Endothelial cell of umbilical vein (primary cell): ENCODE measurements at regions not wholly inside any gene's neighbourhood (a gene's known extent, or its start where the extent isn't known, plus 50 kb on each side); places are given as distances from the start of the nearest gene placed in this dataset.

Source experiments
- BruUV-seq: library from RNA; stranded (reverse); fragments of 400-500 nt; replicated peaks from 2 replicates; lab custom pipeline; 2021; lab: Mats Ljungman, UMichigan
- CTCF ChIA-PET: fragments of 300-600, 350-600 bp; sonication (Branson Sonifier 250); formaldehyde crosslinking; loops from one replicate; lab custom pipeline; 2021; ENCODE audit warnings: antibody characterized with exemption, inconsistent platforms; lab: Charles Lee
- POLR2A ChIA-PET: fragments of 300-600, 350-600 bp; sonication (Branson Sonifier 250); formaldehyde crosslinking; loops from one replicate; lab custom pipeline; 2021; ENCODE audit warnings: antibody characterized with exemption, inconsistent platforms; lab: Charles Lee
- DNase-seq: peaks from one replicate; pipeline ENCODE4 v3.0.0-alpha.2; 2011; ENCODE audit warnings: low read depth, low spot score
- FAIRE-seq: peaks from 2 replicates; lab custom pipeline; 2011; peaks lifted over from hg19 to GRCh38; lab: Jason Lieb, UNC
- H2AFZ ChIP-seq: 2 replicates; pipeline ENCODE4 v1.6.0; 2012; ENCODE audit warnings: low read depth, low read length, control low read depth, inconsistent platforms
- H3K27ac ChIP-seq: 2 replicates; pipeline ENCODE4 v1.5.1; 2011; ENCODE audit warnings: low read depth, mild to moderate bottlenecking, control low read depth, low read length, moderate library complexity; ENCODE audit not compliant: insufficient read depth
- H3K27me3 ChIP-seq, 2 experiments: 2 replicates each; pipeline versions ENCODE4 v1.6.0 to v1.6.1; 2011; ENCODE audit warnings: low read length in 2 of 2, mixed read lengths in 1 of 2; ENCODE audit not compliant: control insufficient read depth in 2 of 2, insufficient read depth in 2 of 2
- H3K36me3 ChIP-seq, 2 experiments: 2 replicates in 1 of 2; 3 replicates in 1 of 2; pipeline ENCODE4 v1.5.1; 2011; ENCODE audit warnings: low read length in 2 of 2, mild to moderate bottlenecking in 1 of 2, moderate library complexity in 1 of 2; ENCODE audit not compliant: control insufficient read depth in 2 of 2, insufficient read depth in 2 of 2; ENCODE audit errors: extremely low read depth in 1 of 2
- H3K4me1 ChIP-seq: 3 replicates; pipeline ENCODE4 v1.5.1; 2011; ENCODE audit warnings: mild to moderate bottlenecking, low read length; ENCODE audit not compliant: control insufficient read depth, insufficient read depth; ENCODE audit errors: extremely low read depth
- H3K4me2 ChIP-seq: 2 replicates; pipeline ENCODE4 v1.6.1; 2011; ENCODE audit warnings: low read length, control low read depth, mixed read lengths; ENCODE audit not compliant: insufficient read depth
- H3K4me3 ChIP-seq, 3 experiments: fragments of 200-600 bp in 1 of 3; sonication (generic), shearing (Covaris generic) in 1 of 3; replicated peaks in 1 of 3; 2 replicates each; pipeline ENCODE4 v1.5.1; 2011 to 2016; ENCODE audit warnings: control low read depth in 3 of 3, low read length in 3 of 3, mild to moderate bottlenecking in 2 of 3, inconsistent platforms in 1 of 3, low read depth in 1 of 3, moderate library complexity in 1 of 3; ENCODE audit not compliant: insufficient read depth in 1 of 3
- H3K79me2 ChIP-seq: 2 replicates; pipeline ENCODE4 v1.6.0; 2012; ENCODE audit warnings: low read length, inconsistent platforms; ENCODE audit not compliant: control insufficient read depth, insufficient read depth
- H3K9ac ChIP-seq: replicated peaks from 2 replicates; pipeline ENCODE3; 2011; ENCODE audit warnings: low read length, control low read depth; ENCODE audit not compliant: insufficient read depth; ENCODE audit errors: extremely low read depth
- H3K9me1 ChIP-seq: replicated peaks from 3 replicates; pipeline ENCODE4 v1.6.0; 2011; ENCODE audit warnings: mild to moderate bottlenecking, low read length; ENCODE audit not compliant: control insufficient read depth, insufficient read depth; ENCODE audit errors: extremely low read depth
- H3K9me3 ChIP-seq: replicated peaks from 2 replicates; pipeline ENCODE4 v1.5.1; 2012; ENCODE audit warnings: low read length, inconsistent platforms; ENCODE audit not compliant: control insufficient read depth, insufficient read depth
- H4K20me1 ChIP-seq: replicated peaks from 2 replicates; pipeline ENCODE3; 2011; ENCODE audit warnings: mild to moderate bottlenecking, low read length; ENCODE audit not compliant: control insufficient read depth, insufficient read depth; ENCODE audit errors: extremely low read depth
- CTCF ChIP-seq, 2 donors: IDR thresholded peaks; 1 replicate in 1 of 2; 2 replicates in 1 of 2; pipeline ENCODE4 v1.5.1; 2011; ENCODE audit warnings: low read length in 2 of 2, mild to moderate bottlenecking in 2 of 2, moderate library complexity in 2 of 2, control low read depth in 1 of 2, inconsistent platforms in 1 of 2, low read depth in 1 of 2; ENCODE audit not compliant: insufficient read depth in 1 of 2; ENCODE audit errors: extremely low read depth in 1 of 2
- EZH2 ChIP-seq: IDR thresholded peaks from 2 replicates; pipeline ENCODE4 v1.6.1; 2012; ENCODE audit warnings: borderline replicate concordance, low read depth, mild to moderate bottlenecking, moderate library complexity, low read length, inconsistent platforms; ENCODE audit not compliant: severe bottlenecking
- FOS ChIP-seq: IDR thresholded peaks from 2 replicates; pipeline ENCODE4 v1.6.1; 2011; ENCODE audit warnings: mild to moderate bottlenecking, low read length, moderate library complexity, borderline replicate concordance; ENCODE audit not compliant: insufficient read depth
- GATA2 ChIP-seq: IDR thresholded peaks from 2 replicates; pipeline ENCODE4 v1.7.0; 2011; ENCODE audit warnings: low read depth, mild to moderate bottlenecking, moderate library complexity, mixed read lengths, low read length; ENCODE audit not compliant: insufficient read length, insufficient read depth
- JUN ChIP-seq: IDR thresholded peaks from 2 replicates; pipeline ENCODE4 v1.6.1; 2011; ENCODE audit warnings: borderline replicate concordance, low read depth; ENCODE audit not compliant: insufficient read length, insufficient read depth
- MAX ChIP-seq: IDR thresholded peaks from 2 replicates; pipeline ENCODE4 v1.6.1; 2011; ENCODE audit not compliant: insufficient read depth, insufficient read length
- MYC ChIP-seq: IDR thresholded peaks from one replicate; pipeline ENCODE4 v1.6.1; 2011; ENCODE audit warnings: mild to moderate bottlenecking, low read depth, low read length
- POLR2A ChIP-seq: IDR thresholded peaks from 2 replicates; pipeline ENCODE4 v1.6.1; 2012; ENCODE audit warnings: low read depth, mild to moderate bottlenecking, control low read depth, low read length
- POLR2AphosphoS5 ChIP-seq: IDR thresholded peaks from 2 replicates; pipeline ENCODE4 v1.6.1; 2012; ENCODE audit warnings: low read depth, mild to moderate bottlenecking, control low read depth, low read length, moderate library complexity; ENCODE audit not compliant: insufficient read depth
- dilution Hi-C: fragments of 300-500 bp; cut with MboI; formaldehyde crosslinking; loops from one replicate; pipeline ENCODE4 v1.15.0; 2019; ENCODE audit warnings: low sequenced_read_pairs; ENCODE audit not compliant: extremely low pct_ligation_motif_present
- intact Hi-C: fragments of 100-400 bp; cut with micrococcal nuclease; formaldehyde crosslinking; loops from one replicate; pipeline ENCODE4 v1.10.0; 2022

DNA sequence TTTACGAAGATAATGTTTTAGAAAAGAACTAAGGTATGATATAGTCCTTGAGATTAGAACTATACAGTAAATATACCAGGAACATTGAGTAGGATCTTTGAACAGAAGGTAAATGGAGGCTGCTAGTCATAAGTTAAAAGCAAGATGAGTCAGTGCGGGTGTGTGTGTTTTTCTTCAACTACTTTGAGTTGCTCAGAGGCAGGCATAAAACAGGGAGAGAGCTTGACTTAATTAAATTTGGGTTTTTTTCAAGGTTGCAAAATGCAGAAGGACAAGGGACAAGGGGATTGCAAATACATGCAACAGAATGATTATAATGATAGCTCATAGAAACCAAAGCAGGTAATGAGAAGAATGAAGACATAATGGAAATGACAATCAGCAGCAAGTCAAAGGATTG, 815.1 kb downstream of the NCAM2 start:
- no peaks in the 10 kb centered on the region for H4K20me1 ChIP-seq
- H3K27ac ChIP-seq, result no peak overlapping the region
- no peaks in the 10 kb centered on the region for H3K9me1 ChIP-seq
- DNase-seq (no peak), FAIRE-seq (no peak)
- no peak overlapping the region for H2AFZ ChIP-seq
- ChIA-PET POLR2A (no interaction called here), CTCF (no interaction called here)
- intact Hi-C loops (no loop called here), dilution Hi-C loops (no loop called here)
- no peak overlapping the region for H3K9ac ChIP-seq
- no peaks in the 10 kb centered on the region for H3K79me2 ChIP-seq
- TF ChIP-seq EZH2 (no peak), FOS (no peak), CTCF (IDR thresholded peaks at IDR 0.05; ENCODE audit: extremely low read depth in 1 of 2, insufficient read depth in 1 of 2, low read depth in 1 of 2, low read length in 2 of 2) (no peak), GATA2 (no peak), POLR2A (no peak), MAX (no peak), POLR2AphosphoS5 (no peak), MYC (no peak), JUN (no peak)
- no peaks in the 10 kb centered on the region for H3K36me3 ChIP-seq
- BruUV-seq, result no TSS peak
- H3K4me3 ChIP-seq, result no peak overlapping the region
- H3K4me2 ChIP-seq, result no peak overlapping the region
- H3K4me1 ChIP-seq, result no peaks in the 10 kb centered on the region
- H3K27me3 ChIP-seq, result no peaks in the 10 kb centered on the region
- H3K9me3 ChIP-seq, result no peaks in the 10 kb centered on the region
